SK-N-SH (cell line): ENCODE measurements at regions not wholly inside any gene's neighbourhood (a gene's known extent, or its start where the extent isn't known, plus 50 kb on each side); places are given as distances from the start of the nearest gene placed in this dataset.

Source experiments
- CTCF ChIA-PET: fragments of 300-600, 350-600 bp; formaldehyde crosslinking; extraction: SDS; loops from one replicate; lab custom pipeline; 2021; lab: Yijun Ruan, JAX
- POLR2A ChIA-PET: fragments of 350-600 bp; sonication (Branson Sonifier 250); formaldehyde crosslinking; extraction: SDS; loops from one replicate; lab custom pipeline; 2020; ENCODE audit warnings: antibody characterized with exemption, inconsistent platforms; lab: Yijun Ruan, JAX
- DNase-seq: peaks from one replicate; pipeline ENCODE4 v3.0.0; 2012
- H2AFZ ChIP-seq: fragments of 200-600 bp; sonication (generic); 2 replicates; pipeline ENCODE4 v1.8.1; 2016; ENCODE audit warnings: antibody characterized with exemption, mild to moderate bottlenecking, low read depth
- H3F3A ChIP-seq: fragments of 200-600 bp; sonication (generic); replicated peaks from 2 replicates; pipeline ENCODE3; 2016; ENCODE audit warnings: antibody characterized with exemption, mild to moderate bottlenecking; ENCODE audit not compliant: insufficient read depth
- H3K27ac ChIP-seq, 2 experiments: fragments of 200-500 bp in 1 of 2; fragments of 200-600 bp in 1 of 2; sonication (Bioruptor generic) in 1 of 2; sonication (generic), shearing (Covaris generic) in 1 of 2; 2 replicates each; pipeline versions ENCODE4 v1.5.1 to v1.6.1; 2014 to 2016; ENCODE audit warnings: low read depth in 2 of 2, inconsistent platforms in 1 of 2, low read length in 1 of 2, mild to moderate bottlenecking in 1 of 2, mixed read lengths in 1 of 2
- H3K27me3 ChIP-seq: fragments of 200-600 bp; sonication (generic), shearing (Covaris generic); 2 replicates; pipeline ENCODE4 v1.6.1; 2016; ENCODE audit warnings: mixed run types; ENCODE audit not compliant: insufficient read depth
- H3K36me3 ChIP-seq, 2 experiments: fragments of 200-500 bp in 1 of 2; fragments of 200-600 bp in 1 of 2; sonication (Bioruptor generic) in 1 of 2; sonication (generic) in 1 of 2; replicated peaks in 1 of 2; 2 replicates each; pipeline versions ENCODE3 to v1.5.1; 2014 to 2016; ENCODE audit warnings: low read length in 1 of 2, mild to moderate bottlenecking in 1 of 2; ENCODE audit not compliant: insufficient read depth in 2 of 2, control insufficient read depth in 1 of 2
- H3K4me1 ChIP-seq, 2 experiments: fragments of 200-500 bp in 1 of 2; fragments of 200-600 bp in 1 of 2; sonication (Bioruptor generic) in 1 of 2; sonication (generic), shearing (Covaris generic) in 1 of 2; 2 replicates each; pipeline versions ENCODE4 v1.5.1 to v1.6.1; 2014 to 2016; ENCODE audit warnings: low read depth in 1 of 2, low read length in 1 of 2, mixed run types in 1 of 2; ENCODE audit not compliant: insufficient read depth in 2 of 2, control insufficient read depth in 1 of 2
- H3K4me2 ChIP-seq: fragments of 200-600 bp; sonication (generic), shearing (Covaris generic); 2 replicates; pipeline ENCODE4 v1.6.1; 2017; ENCODE audit warnings: mixed run types
- H3K4me3 ChIP-seq, 2 experiments: fragments of 200-500 bp in 1 of 2; fragments of 200-600 bp in 1 of 2; sonication (Bioruptor generic) in 1 of 2; sonication (generic), shearing (Covaris generic) in 1 of 2; 2 replicates each; pipeline versions ENCODE4 v1.5.1 to v1.8.1; 2014 to 2016; ENCODE audit warnings: low read depth in 2 of 2, inconsistent platforms in 1 of 2, low read length in 1 of 2, mild to moderate bottlenecking in 1 of 2, mixed read lengths in 1 of 2, moderate library complexity in 1 of 2
- H3K79me2 ChIP-seq: fragments of 200-600 bp; sonication (generic); 2 replicates; pipeline ENCODE4 v1.8.1; 2017; ENCODE audit warnings: mild to moderate bottlenecking; ENCODE audit not compliant: insufficient read depth
- H3K9ac ChIP-seq: fragments of 200-600 bp; sonication (generic); 2 replicates; pipeline ENCODE4 v1.6.1; 2017; ENCODE audit warnings: mixed run types
- H3K9me2 ChIP-seq: fragments of 200-600 bp; sonication (generic); 2 replicates; pipeline ENCODE4 v1.6.1; 2017; ENCODE audit warnings: mixed run types
- H3K9me3 ChIP-seq: fragments of 200-600 bp; sonication (generic); 2 replicates; pipeline ENCODE4 v1.6.1; 2017; ENCODE audit warnings: mixed run types, mild to moderate bottlenecking, moderate library complexity
- H4K20me1 ChIP-seq: fragments of 200-600 bp; sonication (generic); 2 replicates; pipeline ENCODE4 v1.6.1; 2017; ENCODE audit warnings: mild to moderate bottlenecking, mixed run types; ENCODE audit not compliant: insufficient read depth
- CHD2 ChIP-seq: fragments of 150-350 bp; IDR thresholded peaks from 2 replicates; pipeline ENCODE4 v1.6.1; 2018; ENCODE audit warnings: low read length; ENCODE audit not compliant: partially characterized antibody
- ELF1 ChIP-seq: IDR thresholded peaks from 2 replicates; pipeline ENCODE4 v1.4.0; 2012
- EP300 ChIP-seq, 2 experiments: IDR thresholded peaks; 2 replicates each; pipeline versions ENCODE4 v1.4.0 to v1.6.1; 2012; ENCODE audit warnings: borderline replicate concordance in 1 of 2, low read depth in 1 of 2, low read length in 1 of 2
- FOXJ3 ChIP-seq: sonication (generic); formaldehyde crosslinking; IDR thresholded peaks from 2 replicates; pipeline ENCODE4 v1.5.1; 2020; ENCODE audit warnings: mild to moderate bottlenecking, missing genetic modification reagents
- GABPA ChIP-seq: IDR thresholded peaks from 2 replicates; pipeline ENCODE4 v1.4.0; 2012; ENCODE audit warnings: low read depth, mild to moderate bottlenecking
- GATA2 ChIP-seq: sonication (generic); formaldehyde crosslinking; IDR thresholded peaks from 2 replicates; pipeline ENCODE4 v1.5.0; 2020; ENCODE audit warnings: mild to moderate bottlenecking, missing genetic modification reagents
- JUND ChIP-seq: IDR thresholded peaks from 2 replicates; pipeline ENCODE4 v1.4.0; 2012
- MXI1 ChIP-seq: IDR thresholded peaks from 2 replicates; pipeline ENCODE4 v1.6.1; 2012; ENCODE audit warnings: mild to moderate bottlenecking, low read depth, low read length, improper control_type of control experiment
- NFIC ChIP-seq: IDR thresholded peaks from 2 replicates; pipeline ENCODE4 v1.4.0; 2012; ENCODE audit warnings: borderline replicate concordance
- POLR2AphosphoS5 ChIP-seq: IDR thresholded peaks from 2 replicates; pipeline ENCODE4 v1.6.1; 2012; ENCODE audit warnings: low read depth, low read length
- RXRA ChIP-seq: IDR thresholded peaks from 2 replicates; pipeline ENCODE4 v1.4.0; 2012; ENCODE audit warnings: low read depth, mild to moderate bottlenecking, borderline replicate concordance
- SMC3 ChIP-seq: IDR thresholded peaks from 2 replicates; pipeline ENCODE4 v1.6.1; 2012; ENCODE audit warnings: low read depth, low read length, improper control_type of control experiment
- TAF1 ChIP-seq: IDR thresholded peaks from 2 replicates; pipeline ENCODE4 v1.6.1; 2012; ENCODE audit warnings: low read depth, mild to moderate bottlenecking, low read length, moderate library complexity, borderline replicate concordance
- TCF12 ChIP-seq: IDR thresholded peaks from 2 replicates; pipeline ENCODE4 v1.4.0; 2012
- YY1 ChIP-seq: IDR thresholded peaks from 2 replicates; pipeline ENCODE4 v1.4.0; 2012; ENCODE audit warnings: low read depth, mild to moderate bottlenecking
- WGBS: methylation state at CpG from one replicate; pipeline ENCODE4 v1.1.6; 2017; ENCODE audit warnings: low lambda C conversion rate; 5-methylcytosine and 5-hydroxymethylcytosine counted together
- TF ChIP-seq, protein P1 (sequence below): IDR thresholded peaks from 2 replicates; pipeline ENCODE4; 2012
- TF ChIP-seq, protein P2 (sequence below): IDR thresholded peaks from 2 replicates; pipeline ENCODE4 v1.4.0; 2012; ENCODE audit warnings: low read depth, borderline replicate concordance
- TF ChIP-seq, protein P3 (sequence below): fragments of 200-600 bp; sonication (generic); IDR thresholded peaks from 2 replicates; pipeline ENCODE4 v1.6.1; 2017; ENCODE audit warnings: antibody characterized with exemption, mild to moderate bottlenecking, moderate library complexity
- TF ChIP-seq, protein P4 (sequence below): IDR thresholded peaks from 2 replicates; pipeline ENCODE4 v1.4.0; 2012; ENCODE audit warnings: low read depth
- TF ChIP-seq, protein P5 (sequence below): fragments of 150-350 bp; IDR thresholded peaks from 2 replicates; pipeline ENCODE4 v1.6.1; 2016; ENCODE audit warnings: mild to moderate bottlenecking, low read depth, low read length

DNA sequence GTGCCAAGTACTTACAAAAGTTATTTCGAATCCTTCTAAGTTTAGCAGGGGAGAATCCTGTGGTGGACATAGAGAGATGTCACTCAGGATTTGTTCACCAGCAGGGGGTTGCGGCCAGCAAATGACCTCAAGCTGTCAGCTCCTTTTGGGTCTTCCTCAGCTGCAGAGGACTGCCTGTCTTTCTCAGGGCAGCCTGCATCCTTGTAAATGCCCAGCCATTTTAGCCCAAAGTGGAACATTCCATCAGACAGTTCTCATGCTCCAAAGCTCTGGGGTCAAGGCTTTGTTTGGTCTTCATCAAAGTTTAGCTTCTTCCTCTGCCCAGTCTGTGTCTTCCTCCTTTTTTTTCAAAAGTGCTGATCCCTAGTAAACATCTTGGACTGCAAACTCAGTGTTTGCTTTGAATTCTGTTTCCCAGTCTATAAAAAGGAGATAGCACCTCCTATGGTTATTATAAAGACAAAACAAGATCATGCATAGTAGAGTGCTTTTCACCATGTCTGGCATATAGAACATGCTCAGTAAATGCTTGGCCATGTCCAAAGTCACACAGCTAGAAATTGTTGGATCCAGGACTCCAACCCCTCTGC, 156.4 kb upstream of the GATB start:
- CTCF ChIA-PET = interaction anchor here (0.8 to 1.2 kb wide), 3 partner anchors 116 to 435 kb away, joined by 3 read pairs; no protein-coding TSS in a partner anchor
- POLR2A ChIA-PET = no interaction called here

More for the DNA sequence above, 156.4 kb upstream of the GATB start:
- Histone ChIP-seq H3K9me3 (no peaks in the 10 kb centered on the region), H2AFZ (no peak overlapping the region), H3K27ac (no peak overlapping the region), H3F3A (no peaks in the 10 kb centered on the region), H3K27me3 (no peaks in the 10 kb centered on the region), H3K4me3 (no peak overlapping the region), H3K4me1 (0 out of 4 replicates have a peak, but pooled peaks cover 0 to 10% of the 10 kb centered on the region in 2 experiments), H3K4me2 (no peak overlapping the region), H4K20me1 (no peaks in the 10 kb centered on the region), H3K9ac (no peak overlapping the region), H3K79me2 (no peaks in the 10 kb centered on the region), H3K36me3 (no peaks in the 10 kb centered on the region), H3K9me2 (no peaks in the 10 kb centered on the region)
- DNase-seq = no peak
- 57% methylated on average over 2 of the region's 2 CpGs for WGBS
- no peak for TF ChIP-seq RXRA
- TF ChIP-seq, protein P1, sequence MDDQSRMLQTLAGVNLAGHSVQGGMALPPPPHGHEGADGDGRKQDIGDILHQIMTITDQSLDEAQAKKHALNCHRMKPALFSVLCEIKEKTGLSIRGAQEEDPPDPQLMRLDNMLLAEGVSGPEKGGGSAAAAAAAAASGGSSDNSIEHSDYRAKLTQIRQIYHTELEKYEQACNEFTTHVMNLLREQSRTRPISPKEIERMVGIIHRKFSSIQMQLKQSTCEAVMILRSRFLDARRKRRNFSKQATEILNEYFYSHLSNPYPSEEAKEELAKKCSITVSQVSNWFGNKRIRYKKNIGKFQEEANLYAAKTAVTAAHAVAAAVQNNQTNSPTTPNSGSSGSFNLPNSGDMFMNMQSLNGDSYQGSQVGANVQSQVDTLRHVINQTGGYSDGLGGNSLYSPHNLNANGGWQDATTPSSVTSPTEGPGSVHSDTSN = no peak
- TF ChIP-seq, protein P2, sequence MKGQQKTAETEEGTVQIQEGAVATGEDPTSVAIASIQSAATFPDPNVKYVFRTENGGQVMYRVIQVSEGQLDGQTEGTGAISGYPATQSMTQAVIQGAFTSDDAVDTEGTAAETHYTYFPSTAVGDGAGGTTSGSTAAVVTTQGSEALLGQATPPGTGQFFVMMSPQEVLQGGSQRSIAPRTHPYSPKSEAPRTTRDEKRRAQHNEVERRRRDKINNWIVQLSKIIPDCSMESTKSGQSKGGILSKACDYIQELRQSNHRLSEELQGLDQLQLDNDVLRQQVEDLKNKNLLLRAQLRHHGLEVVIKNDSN = no peak
- no peak for TF ChIP-seq EP300 (IDR thresholded peaks at IDR 0.05; ENCODE audit: borderline replicate concordance in 1 of 2, low read depth in 1 of 2, low read length in 1 of 2)
- TF ChIP-seq GABPA = no peak
- TF ChIP-seq MXI1 = no peak
- TF ChIP-seq, protein P3, sequence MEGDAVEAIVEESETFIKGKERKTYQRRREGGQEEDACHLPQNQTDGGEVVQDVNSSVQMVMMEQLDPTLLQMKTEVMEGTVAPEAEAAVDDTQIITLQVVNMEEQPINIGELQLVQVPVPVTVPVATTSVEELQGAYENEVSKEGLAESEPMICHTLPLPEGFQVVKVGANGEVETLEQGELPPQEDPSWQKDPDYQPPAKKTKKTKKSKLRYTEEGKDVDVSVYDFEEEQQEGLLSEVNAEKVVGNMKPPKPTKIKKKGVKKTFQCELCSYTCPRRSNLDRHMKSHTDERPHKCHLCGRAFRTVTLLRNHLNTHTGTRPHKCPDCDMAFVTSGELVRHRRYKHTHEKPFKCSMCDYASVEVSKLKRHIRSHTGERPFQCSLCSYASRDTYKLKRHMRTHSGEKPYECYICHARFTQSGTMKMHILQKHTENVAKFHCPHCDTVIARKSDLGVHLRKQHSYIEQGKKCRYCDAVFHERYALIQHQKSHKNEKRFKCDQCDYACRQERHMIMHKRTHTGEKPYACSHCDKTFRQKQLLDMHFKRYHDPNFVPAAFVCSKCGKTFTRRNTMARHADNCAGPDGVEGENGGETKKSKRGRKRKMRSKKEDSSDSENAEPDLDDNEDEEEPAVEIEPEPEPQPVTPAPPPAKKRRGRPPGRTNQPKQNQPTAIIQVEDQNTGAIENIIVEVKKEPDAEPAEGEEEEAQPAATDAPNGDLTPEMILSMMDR = no peak
- no peak for TF ChIP-seq NFIC
- no peak for TF ChIP-seq YY1
- no peak for TF ChIP-seq POLR2AphosphoS5
- TF ChIP-seq JUND = no peak
- TF ChIP-seq TAF1 = no peak
- TF ChIP-seq ELF1 = no peak
- TF ChIP-seq CHD2 = no peak
- TF ChIP-seq GATA2 (CRISPR knock-in tag) = no peak
- TF ChIP-seq SMC3 = no peak
- TF ChIP-seq, protein P4, sequence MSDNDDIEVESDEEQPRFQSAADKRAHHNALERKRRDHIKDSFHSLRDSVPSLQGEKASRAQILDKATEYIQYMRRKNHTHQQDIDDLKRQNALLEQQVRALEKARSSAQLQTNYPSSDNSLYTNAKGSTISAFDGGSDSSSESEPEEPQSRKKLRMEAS = no peak
- TF ChIP-seq TCF12 = no peak
- no peak for TF ChIP-seq FOXJ3 (CRISPR knock-in tag)
- TF ChIP-seq, protein P5, sequence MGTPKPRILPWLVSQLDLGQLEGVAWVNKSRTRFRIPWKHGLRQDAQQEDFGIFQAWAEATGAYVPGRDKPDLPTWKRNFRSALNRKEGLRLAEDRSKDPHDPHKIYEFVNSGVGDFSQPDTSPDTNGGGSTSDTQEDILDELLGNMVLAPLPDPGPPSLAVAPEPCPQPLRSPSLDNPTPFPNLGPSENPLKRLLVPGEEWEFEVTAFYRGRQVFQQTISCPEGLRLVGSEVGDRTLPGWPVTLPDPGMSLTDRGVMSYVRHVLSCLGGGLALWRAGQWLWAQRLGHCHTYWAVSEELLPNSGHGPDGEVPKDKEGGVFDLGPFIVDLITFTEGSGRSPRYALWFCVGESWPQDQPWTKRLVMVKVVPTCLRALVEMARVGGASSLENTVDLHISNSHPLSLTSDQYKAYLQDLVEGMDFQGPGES = no peak
